GM03348 (cell line): ENCODE measurements at regions not wholly inside any gene's neighbourhood (a gene's known extent, or its start where the extent isn't known, plus 50 kb on each side); places are given as distances from the start of the nearest gene placed in this dataset.

ENCODE experiments used
- DNase-seq: peaks from one replicate; pipeline ENCODE4 v3.0.0; 2012; ENCODE audit warnings: low spot score

GRCh38 chr17:5635949-5636348 lies 51.6 kb upstream of the NLRP1 start:
- DNase-seq, result no peak

- DNase-seq, result no peak
Observed at GRCh38 chr17:5638596-5638995, 54.3 kb upstream of the NLRP1 start.

- no peak for DNase-seq
Observed at GRCh38 chr17:5640726-5641125, 56.4 kb upstream of the NLRP1 start.

GRCh38 chr17:5642752-5643151 lies 58.4 kb upstream of the NLRP1 start:
- DNase-seq, result no peak

GRCh38 chr17:5644065-5644464 lies 59.8 kb upstream of the NLRP1 start:
- no peak for DNase-seq

GRCh38 chr17:5651348-5651747 lies 67.0 kb upstream of the NLRP1 start:
- no peak for DNase-seq

- DNase-seq, result no peak
Observed at GRCh38 chr17:5661491-5662125, 77.3 kb upstream of the NLRP1 start.

GRCh38 chr17:5662409-5663085 lies 78.2 kb upstream of the NLRP1 start:
- no peak for DNase-seq

- peak; percentile 18 for DNase-seq
Observed at GRCh38 chr17:5665164-5665563, 80.9 kb upstream of the NLRP1 start.

- DNase-seq, result no peak
Observed at GRCh38 chr17:5667871-5668270, 83.6 kb upstream of the NLRP1 start.

- no peak for DNase-seq
Observed at GRCh38 chr17:5668557-5669138, 84.3 kb upstream of the NLRP1 start.

- no peak for DNase-seq
Observed at GRCh38 chr17:5669191-5669590, 84.9 kb upstream of the NLRP1 start.

- no peak for DNase-seq
Observed at GRCh38 chr17:5672141-5672540, 87.8 kb upstream of the NLRP1 start.

- DNase-seq, result no peak
Observed at GRCh38 chr17:5672815-5673430, 88.6 kb upstream of the NLRP1 start.

GRCh38 chr17:5675625-5676421 lies 91.5 kb upstream of the NLRP1 start:
- DNase-seq, result no peak

GRCh38 chr17:5677620-5678019 lies 93.3 kb upstream of the NLRP1 start:
- no peak for DNase-seq

- no peak for DNase-seq
Observed at GRCh38 chr17:5678171-5678570, 93.9 kb upstream of the NLRP1 start.

- no peak for DNase-seq
Observed at GRCh38 chr17:5680766-5681165, 96.5 kb upstream of the NLRP1 start.

- DNase-seq, result no peak
Observed at GRCh38 chr17:5683241-5683640, 98.9 kb upstream of the NLRP1 start.

GRCh38 chr17:5686074-5686635 lies 101.8 kb upstream of the NLRP1 start:
- DNase-seq, result no peak

GRCh38 chr17:5687646-5688045 lies 103.3 kb upstream of the NLRP1 start:
- DNase-seq, result no peak

- DNase-seq, result no peak
Observed at GRCh38 chr17:5693821-5694220, 109.5 kb upstream of the NLRP1 start.
